Amniotic stem cell (primary cell): ENCODE measurements at regions not wholly inside any gene's neighbourhood (a gene's known extent, or its start where the extent isn't known, plus 50 kb on each side); places are given as distances from the start of the nearest gene placed in this dataset.
"Not testable (repeated sequence)": the region's sequence is repeated elsewhere in the genome, so short reads cannot be mapped to it uniquely, and the experiment has no call there.

Experiments used
- DNase-seq: peaks from one replicate; lab custom pipeline; 2025; lab: John Stamatoyannopoulos, UW

GRCh38 chr5:57893926-57894325 is 411.3 kb upstream of the ACTBL2 start:
- no peak for DNase-seq

GRCh38 chr5:57891443-57891842 is 408.8 kb upstream of the ACTBL2 start:
- DNase-seq = no peak

GRCh38 chr5:57889558-57889957 is 406.9 kb upstream of the ACTBL2 start:
- peak; percentile 30 for DNase-seq

- DNase-seq = peak; percentile 30
Measured at GRCh38 chr5:57887851-57888621, 405.4 kb upstream of the ACTBL2 start.

- DNase-seq = no peak
Measured at GRCh38 chr5:57884346-57885102, 401.9 kb upstream of the ACTBL2 start.

GRCh38 chr5:57880216-57880615 is 397.6 kb upstream of the ACTBL2 start:
- no peak for DNase-seq

GRCh38 chr5:57878301-57878722 is 395.7 kb upstream of the ACTBL2 start:
- no peak for DNase-seq

- DNase-seq = no peak
Measured at GRCh38 chr5:57871496-57871895, 388.9 kb upstream of the ACTBL2 start.

- not testable (repeated sequence) for DNase-seq
Measured at GRCh38 chr5:57870267-57870666, 387.7 kb upstream of the ACTBL2 start.

- DNase-seq = peak; percentile 45
Measured at GRCh38 chr5:57863661-57864060, 381.1 kb upstream of the ACTBL2 start.

GRCh38 chr5:57862942-57863341 is 380.3 kb upstream of the ACTBL2 start:
- no peak for DNase-seq

GRCh38 chr5:57862471-57862911 is 379.9 kb upstream of the ACTBL2 start:
- no peak for DNase-seq

GRCh38 chr5:57859626-57860025 is 377.0 kb upstream of the ACTBL2 start:
- no peak for DNase-seq

- no peak for DNase-seq
Measured at GRCh38 chr5:57858905-57859304, 376.3 kb upstream of the ACTBL2 start.

- no peak for DNase-seq
Measured at GRCh38 chr5:57857696-57858095, 375.1 kb upstream of the ACTBL2 start.

GRCh38 chr5:57855831-57856230 is 373.2 kb upstream of the ACTBL2 start:
- no peak for DNase-seq

- no peak for DNase-seq
Measured at GRCh38 chr5:57853929-57854697, 371.5 kb upstream of the ACTBL2 start.

GRCh38 chr5:57850109-57850508 is 367.5 kb upstream of the ACTBL2 start:
- no peak for DNase-seq

- DNase-seq = no peak
Measured at GRCh38 chr5:57845025-57845424, 362.4 kb upstream of the ACTBL2 start.

- DNase-seq = no peak
Measured at GRCh38 chr5:57844410-57844809, 361.8 kb upstream of the ACTBL2 start.

GRCh38 chr5:57843059-57843367 is 360.4 kb upstream of the ACTBL2 start:
- DNase-seq = no peak

GRCh38 chr5:57842364-57843058 is 359.9 kb upstream of the ACTBL2 start:
- no peak for DNase-seq
